ENCODE measurements at regions not wholly inside any gene's neighbourhood (a gene's known extent, or its start where the extent isn't known, plus 50 kb on each side); places are given as distances from the start of the nearest gene placed in this dataset.

GRCh38 chr10:71045936-71046335 lies 157.6 kb upstream of the PCBD1 start:
- no peak for TF ChIP-seq CTCF (IDR thresholded peaks at IDR 0.05)
- no peak for TF ChIP-seq TCF7L2 (IDR thresholded peaks at IDR 0.05; ENCODE audit: low read depth, low read length)
- TF ChIP-seq SIN3A (IDR thresholded peaks at IDR 0.05; ENCODE audit: borderline replicate concordance, insufficient read depth, low read depth, low read length) = no peak
- TF ChIP-seq POLR2AphosphoS5 (IDR thresholded peaks at IDR 0.05; ENCODE audit: low read depth, low read length) = no peak

Measured in Panc1 (cell line).